Prostate gland (tissue), 2 donors: ENCODE measurements at regions not wholly inside any gene's neighbourhood (a gene's known extent, or its start where the extent isn't known, plus 50 kb on each side); places are given as distances from the start of the nearest gene placed in this dataset.

ENCODE experiments used
- CTCF ChIP-seq, 4 experiments: fragments of 200-600 bp in 2 of 4; fragments of 450-650 bp in 2 of 4; sonication (generic) in 2 of 4; IDR thresholded peaks; 1 replicate in 3 of 4; 2 replicates in 1 of 4; pipeline ENCODE4 v1.5.1; 2016 to 2019; ENCODE audit warnings: antibody characterized with exemption in 4 of 4, mild to moderate bottlenecking in 2 of 4, moderate library complexity in 2 of 4
- POLR2A ChIP-seq: fragments of 450-650 bp; IDR thresholded peaks from one replicate; pipeline ENCODE4 v1.6.1; 2016; ENCODE audit warnings: antibody characterized with exemption, mild to moderate bottlenecking
- POLR2AphosphoS5 ChIP-seq: sonication (generic); formaldehyde crosslinking; IDR thresholded peaks from one replicate; pipeline ENCODE4 v1.6.1; 2017; ENCODE audit warnings: antibody characterized with exemption

GRCh38 chr11:45722144-45722543, 56.7 kb upstream of the CHST1 start:
- no peak for TF ChIP-seq POLR2A
- TF ChIP-seq POLR2AphosphoS5 = no peak
- TF ChIP-seq CTCF (IDR thresholded peaks at IDR 0.05) = no peak
